NCI-H128 (cell line): ENCODE measurements at regions not wholly inside any gene's neighbourhood (a gene's known extent, or its start where the extent isn't known, plus 50 kb on each side); places are given as distances from the start of the nearest gene placed in this dataset.

ENCODE experiments used
- DNase-seq: peaks from one replicate; lab custom pipeline; 2025; ENCODE audit not compliant: unreplicated experiment; lab: John Stamatoyannopoulos, UW

- DNase-seq, result no peak
Observed at GRCh38 chr16:65786916-65787315, 579.6 kb upstream of the CDH5 start.

- no peak for DNase-seq
Observed at GRCh38 chr16:65783709-65784474, 582.6 kb upstream of the CDH5 start.

GRCh38 chr16:65782611-65783600 is 583.6 kb upstream of the CDH5 start:
- DNase-seq, result no peak

- no peak for DNase-seq
Observed at GRCh38 chr16:65781855-65782254, 584.6 kb upstream of the CDH5 start.

- DNase-seq, result no peak
Observed at GRCh38 chr16:65781363-65781762, 585.1 kb upstream of the CDH5 start.

GRCh38 chr16:65779201-65779600 is 587.3 kb upstream of the CDH5 start:
- no peak for DNase-seq

GRCh38 chr16:65776639-65777183 is 589.8 kb upstream of the CDH5 start:
- no peak for DNase-seq

- no peak for DNase-seq
Observed at GRCh38 chr16:65775829-65776228, 590.7 kb upstream of the CDH5 start.

GRCh38 chr16:65774350-65774749 is 592.1 kb upstream of the CDH5 start:
- DNase-seq, result no peak

GRCh38 chr16:65773301-65773874 is 593.1 kb upstream of the CDH5 start:
- DNase-seq, result no peak

- no peak for DNase-seq
Observed at GRCh38 chr16:65772134-65772732, 594.3 kb upstream of the CDH5 start.

- DNase-seq, result no peak
Observed at GRCh38 chr16:65771707-65772106, 594.8 kb upstream of the CDH5 start.

GRCh38 chr16:65770752-65771151 is 595.7 kb upstream of the CDH5 start:
- DNase-seq, result no peak

- DNase-seq, result no peak
Observed at GRCh38 chr16:65769776-65770438, 596.6 kb upstream of the CDH5 start.

GRCh38 chr16:65769055-65769465 is 597.4 kb upstream of the CDH5 start:
- no peak for DNase-seq

- no peak for DNase-seq
Observed at GRCh38 chr16:65767125-65767524, 599.4 kb upstream of the CDH5 start.

- DNase-seq, result no peak
Observed at GRCh38 chr16:65763640-65764305, 602.7 kb upstream of the CDH5 start.

GRCh38 chr16:65760874-65761273 is 605.6 kb upstream of the CDH5 start:
- no peak for DNase-seq

GRCh38 chr16:65758620-65759019 is 607.9 kb upstream of the CDH5 start:
- no peak for DNase-seq

- no peak for DNase-seq
Observed at GRCh38 chr16:65757064-65757463, 609.4 kb upstream of the CDH5 start.
